GM18870 (cell line): ENCODE measurements at regions not wholly inside any gene's neighbourhood (a gene's known extent, or its start where the extent isn't known, plus 50 kb on each side); places are given as distances from the start of the nearest gene placed in this dataset.
"Not testable (repeated sequence)": the region's sequence is repeated elsewhere in the genome, so short reads cannot be mapped to it uniquely, and the experiment has no call there.

Source experiments
- ATAC-seq: cut with Tn5 transposase; IDR thresholded peaks from one replicate; pipeline ENCODE4 v1.9.1; 2021; ENCODE audit warnings: moderate library complexity; ENCODE audit not compliant: unreplicated experiment

DNA sequence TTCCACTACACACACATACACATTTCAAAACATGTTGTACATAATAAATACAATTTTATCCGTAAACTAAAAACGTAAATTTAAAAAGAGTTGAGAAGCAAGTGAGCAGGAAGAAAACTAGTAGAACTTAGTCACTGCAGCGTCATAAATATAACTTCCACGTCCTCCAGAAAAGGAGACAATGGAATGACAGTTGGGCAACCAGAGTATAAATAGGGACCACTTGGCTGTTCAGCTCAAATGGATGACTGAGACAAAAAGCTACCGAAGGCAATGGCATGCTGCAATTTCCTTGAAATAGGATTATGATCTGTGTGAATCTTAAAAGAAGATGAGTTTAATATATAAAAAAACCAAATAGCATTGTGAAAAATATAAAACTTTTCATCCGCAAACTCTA lies 438.5 kb upstream of the RGMB start:
- no peak for ATAC-seq

DNA sequence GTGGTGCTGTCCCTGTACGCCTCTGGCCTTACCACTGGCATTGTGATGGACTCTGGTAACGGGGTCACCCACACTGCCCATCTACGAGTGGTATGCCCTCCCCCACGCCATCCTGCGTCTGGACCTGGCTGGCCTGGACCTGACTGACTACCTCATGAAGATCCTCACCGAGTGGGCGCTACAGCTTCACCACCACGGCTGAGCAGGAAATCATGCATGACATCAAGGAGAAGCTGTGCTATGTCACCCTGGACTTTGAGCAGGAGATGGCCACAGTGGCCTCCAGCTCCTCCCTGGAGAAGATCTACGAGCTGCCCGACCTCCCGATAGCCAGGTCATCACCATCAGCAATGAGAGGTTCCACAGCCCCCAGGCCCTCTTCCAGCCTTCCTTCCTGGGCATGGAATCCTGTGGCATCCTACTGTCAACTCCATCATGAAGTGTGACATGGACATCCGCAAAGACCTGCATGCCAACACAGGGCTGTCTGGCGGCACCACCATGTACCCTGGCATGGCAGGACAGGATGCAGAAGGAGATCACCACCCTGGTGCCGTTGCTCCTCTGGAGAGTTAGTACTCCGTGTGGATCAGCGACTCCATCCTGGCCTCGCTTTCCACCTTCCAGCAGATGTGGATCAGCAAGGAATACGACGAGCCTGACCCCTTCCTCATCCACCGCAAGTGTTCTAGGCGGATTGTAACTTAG lies 434.2 kb upstream of the RGMB start:
- no peak for ATAC-seq

DNA sequence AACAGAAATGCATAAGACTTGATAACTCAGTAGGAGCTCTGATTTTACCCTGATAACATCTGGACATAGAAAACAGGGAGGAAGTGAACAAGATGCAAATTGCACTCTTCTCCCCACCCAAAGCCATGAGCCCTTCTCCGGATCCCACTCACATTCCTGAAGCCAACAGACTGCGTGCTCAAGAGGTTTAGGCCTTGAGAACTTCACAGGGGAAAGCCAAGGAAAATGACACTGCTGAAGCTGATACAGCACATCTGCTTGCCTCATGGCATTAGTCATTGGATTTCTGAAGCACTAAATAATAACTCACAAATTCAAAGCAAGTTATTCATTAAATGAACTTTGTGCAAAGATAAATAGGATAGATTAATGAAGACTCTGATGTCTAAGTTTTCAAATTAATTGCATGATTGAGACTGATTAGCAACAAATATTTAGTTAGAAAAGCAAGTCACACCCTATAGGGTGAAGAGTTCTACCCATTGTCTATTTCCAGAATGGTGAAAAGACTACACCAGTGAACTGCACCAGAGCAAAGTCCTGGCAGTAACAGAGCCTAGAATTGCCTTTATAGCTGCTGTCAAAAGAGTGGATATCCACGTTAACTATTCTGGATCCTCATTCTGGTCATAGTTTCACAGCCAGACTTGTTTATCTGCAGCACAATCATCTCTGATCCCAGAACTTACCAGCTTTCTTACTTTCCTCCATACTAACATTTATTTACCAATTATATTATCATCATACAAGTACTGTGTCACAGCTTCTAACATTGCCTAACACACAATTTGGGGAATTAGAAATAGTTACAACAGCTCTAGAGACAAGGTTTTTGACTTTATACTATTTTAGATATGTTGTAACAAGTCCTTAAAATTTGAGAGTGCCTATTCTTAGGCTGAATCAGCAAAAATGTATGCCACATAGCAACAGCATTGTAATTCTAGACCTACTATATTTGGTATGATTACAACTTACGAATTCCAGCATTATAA lies 432.1 kb upstream of the RGMB start:
- no peak for ATAC-seq

DNA sequence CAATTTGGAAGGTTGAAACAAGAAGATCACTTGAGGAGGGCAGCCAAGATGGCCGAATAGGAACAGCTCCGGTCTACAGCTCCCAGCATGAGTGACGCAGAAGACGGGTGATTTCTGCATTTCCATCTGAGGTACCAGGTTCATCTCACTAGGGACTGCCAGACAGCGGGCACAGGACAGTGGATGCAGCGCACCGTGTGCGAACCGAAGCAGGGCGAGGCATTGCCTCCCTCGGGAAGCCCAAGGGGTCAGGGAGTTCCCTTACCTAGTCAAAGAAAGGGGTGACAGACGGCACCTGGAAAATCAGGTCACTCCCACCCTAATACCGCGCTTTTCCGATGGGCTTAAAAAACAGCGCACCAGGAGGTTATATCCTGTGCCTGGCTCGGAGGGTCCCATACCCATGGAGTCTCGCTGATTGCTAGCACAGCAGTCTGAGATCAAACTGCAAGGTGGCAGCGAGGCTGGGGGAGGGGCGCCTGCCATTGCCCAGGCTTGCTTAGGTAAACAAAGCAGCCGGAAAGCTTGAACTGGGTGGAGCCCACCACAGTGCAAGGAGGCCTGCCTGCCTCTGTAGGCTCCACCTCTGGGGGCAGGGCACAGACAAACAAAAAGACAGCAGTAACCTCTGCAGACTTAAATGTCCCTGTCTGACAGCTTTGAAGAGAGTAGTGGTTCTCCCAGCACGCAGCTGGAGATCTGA lies 430.4 kb upstream of the RGMB start:
- not testable (repeated sequence) for ATAC-seq

DNA sequence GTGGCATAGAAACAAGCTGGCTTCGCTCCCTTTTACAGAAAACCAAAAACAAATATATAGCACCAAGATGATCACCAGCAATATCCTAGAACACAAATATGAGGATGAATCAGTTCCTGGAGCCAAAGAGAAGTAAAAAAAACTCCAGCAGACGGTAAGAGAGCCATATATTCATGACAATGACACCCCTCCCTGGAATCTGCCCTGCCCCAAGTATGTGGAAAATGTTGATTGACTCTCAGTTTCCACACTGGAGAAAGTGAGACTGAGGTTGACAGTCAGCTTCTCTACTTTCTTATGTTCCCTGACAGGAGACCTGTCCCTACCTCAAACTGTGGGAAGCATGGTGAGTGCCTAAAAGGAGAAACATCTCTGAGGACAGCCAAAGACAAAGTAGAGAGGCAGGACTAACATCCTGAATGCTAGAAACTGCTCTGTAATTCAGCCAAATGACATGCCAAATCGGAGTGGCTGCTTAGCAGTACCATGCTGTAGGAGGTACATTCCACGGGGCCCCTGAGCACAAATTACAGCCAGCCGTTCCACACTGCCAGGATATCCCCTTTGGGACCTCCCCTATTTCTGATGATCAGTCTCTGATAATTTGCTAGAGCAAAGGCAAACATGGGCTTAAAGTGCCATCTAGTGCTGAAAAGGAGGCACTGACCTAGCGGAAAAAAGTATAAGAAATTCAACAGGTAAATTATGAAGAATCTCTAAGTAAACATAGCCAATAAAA lies 424.0 kb upstream of the RGMB start:
- ATAC-seq: no peak

DNA sequence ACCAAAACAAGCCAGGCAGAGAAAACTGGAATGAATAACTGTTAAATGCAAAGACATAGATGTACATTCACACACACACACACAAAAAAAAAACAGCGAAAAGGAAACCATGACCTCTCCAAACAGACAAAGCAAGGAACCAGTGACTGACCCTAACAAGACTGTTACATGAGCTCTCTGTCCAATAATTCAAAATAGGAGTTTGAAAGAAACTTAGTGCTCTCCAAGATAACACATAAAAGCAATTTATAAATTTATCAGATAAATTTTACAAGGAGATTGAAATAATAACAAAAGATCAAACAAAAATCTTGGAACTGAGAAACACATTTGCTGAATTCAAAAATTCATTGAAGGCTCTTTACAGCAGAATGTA lies 423.5 kb upstream of the RGMB start:
- no peak for ATAC-seq

DNA sequence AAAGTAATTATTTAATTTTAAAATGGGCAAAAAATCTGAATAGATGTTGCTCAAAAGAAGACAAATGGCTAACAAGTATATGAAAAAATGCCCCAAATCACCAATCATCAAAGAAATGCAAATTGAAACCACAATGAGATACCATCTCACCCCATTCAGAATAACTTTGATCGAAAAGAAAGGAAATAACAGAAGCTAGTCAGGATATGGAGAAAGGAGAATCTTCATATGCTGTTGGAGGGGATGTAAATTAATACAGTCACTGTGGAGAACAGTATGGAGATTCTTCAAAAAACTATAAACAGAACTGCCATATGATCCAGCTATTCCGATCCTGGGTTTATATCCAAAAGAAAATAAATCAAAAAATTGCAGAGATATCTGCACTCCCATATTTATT lies 418.5 kb upstream of the RGMB start:
- no peak for ATAC-seq

DNA sequence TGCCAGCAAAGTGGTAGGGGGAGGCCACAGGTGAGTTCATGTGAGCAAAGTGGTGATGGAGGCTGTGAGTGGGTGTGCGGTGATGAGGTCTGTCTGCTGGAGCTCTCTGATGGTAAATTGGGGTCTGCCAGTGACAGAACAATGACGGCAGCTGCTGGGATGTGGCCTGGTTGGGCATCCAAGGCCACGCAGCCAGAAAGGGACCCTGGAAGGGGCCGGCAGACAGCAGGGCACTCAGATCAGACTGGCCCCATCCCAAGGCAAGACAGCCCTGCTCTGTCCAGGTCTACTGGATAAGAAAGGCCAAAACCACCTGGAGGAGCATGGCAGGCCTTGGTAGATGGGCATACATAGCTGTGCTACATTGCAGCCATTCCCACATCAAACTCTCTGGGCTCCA lies 412.9 kb upstream of the RGMB start:
- ATAC-seq: no peak

DNA sequence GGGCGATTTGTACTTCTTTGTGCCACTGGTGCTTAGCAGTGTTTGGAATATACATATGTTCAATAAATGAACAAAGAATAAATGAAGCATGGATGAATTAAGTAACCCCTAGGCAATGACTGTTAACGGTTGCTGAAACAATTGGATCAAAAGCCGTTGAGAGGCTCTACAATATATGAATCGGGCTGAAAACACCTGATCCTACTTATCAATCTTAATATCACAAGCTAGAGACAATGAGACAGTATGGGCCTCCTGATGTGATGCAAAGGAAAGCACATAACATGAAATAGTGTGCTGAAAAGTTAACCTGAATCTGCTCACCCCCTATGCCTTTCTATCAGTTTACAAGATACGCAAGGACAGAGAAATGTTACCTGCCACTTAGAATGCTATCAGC lies 410.3 kb upstream of the RGMB start:
- no peak for ATAC-seq

DNA sequence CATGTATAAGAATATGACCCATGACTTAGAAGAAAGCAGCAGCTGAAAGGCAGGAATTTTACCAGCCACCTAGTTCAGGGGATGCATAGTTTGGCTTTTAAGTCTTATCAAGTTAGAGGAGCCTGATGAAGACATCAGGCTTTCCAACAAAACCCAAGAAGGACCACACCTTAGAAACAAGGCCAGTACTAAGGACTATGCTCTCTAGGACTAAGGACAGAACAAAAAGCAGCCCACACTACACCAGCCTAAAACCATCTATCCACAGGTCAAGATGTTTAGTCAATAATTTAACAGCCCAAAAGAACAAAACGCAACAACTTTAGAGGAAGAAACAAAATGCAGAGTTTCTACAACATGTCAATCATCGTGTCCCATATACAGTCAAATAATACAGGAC lies 408.9 kb upstream of the RGMB start:
- ATAC-seq: no peak

DNA sequence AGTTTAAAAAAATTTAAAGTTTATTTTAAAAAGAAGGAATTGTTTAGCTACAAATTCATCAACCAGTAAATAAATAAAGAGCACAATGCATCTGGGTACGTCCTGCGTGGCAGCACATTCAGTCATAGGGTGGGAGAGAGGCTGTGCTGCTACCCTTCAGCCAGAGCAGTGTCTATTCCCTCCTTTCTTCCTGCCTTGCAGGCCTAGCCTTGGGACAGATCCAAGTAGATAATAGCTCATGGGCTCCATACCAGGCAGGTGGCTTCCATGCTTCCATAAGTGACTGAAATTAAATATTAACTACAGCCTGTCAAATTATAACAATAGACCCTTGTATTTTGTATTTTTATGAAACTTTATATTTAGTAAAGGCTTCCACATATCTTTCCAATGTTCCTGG lies 408.3 kb upstream of the RGMB start:
- ATAC-seq: no peak

DNA sequence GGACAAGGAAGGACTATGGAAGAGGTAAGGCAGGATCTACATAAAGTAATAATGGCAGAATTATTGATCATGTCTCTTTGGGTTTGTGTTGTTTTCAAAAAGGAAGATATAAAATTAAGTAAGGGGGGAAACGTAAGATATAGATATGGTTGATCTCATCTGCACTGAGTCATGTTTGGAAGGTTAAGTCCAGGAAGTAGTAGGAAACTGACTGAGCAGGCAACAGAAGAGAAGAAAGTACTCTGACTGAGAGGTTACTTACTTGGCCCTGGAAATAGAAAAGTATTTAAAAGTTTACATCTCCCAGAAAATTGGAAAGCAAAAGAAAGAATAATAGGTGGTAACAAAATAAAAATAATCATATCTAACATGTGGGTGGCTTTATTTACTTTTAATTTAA lies 405.3 kb upstream of the RGMB start:
- no peak for ATAC-seq

DNA sequence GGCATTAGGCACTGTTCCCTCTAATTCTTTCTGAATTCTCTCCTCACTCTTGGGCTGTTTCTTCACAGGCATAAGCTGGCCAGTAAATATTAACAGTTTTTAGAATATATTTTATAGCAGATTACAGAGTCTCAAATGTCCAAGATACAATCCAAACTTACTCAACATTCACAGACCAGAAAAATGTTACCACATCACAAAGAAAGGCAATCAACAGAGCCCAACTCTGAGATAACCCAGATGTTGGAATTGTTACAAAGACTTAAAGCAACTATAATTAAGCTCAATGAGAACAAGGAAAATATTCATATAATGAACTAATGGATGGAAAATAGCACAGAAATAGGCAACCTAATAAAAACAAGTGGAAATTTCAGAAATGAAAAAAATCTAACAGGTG lies 401.1 kb upstream of the RGMB start:
- ATAC-seq: no peak

DNA sequence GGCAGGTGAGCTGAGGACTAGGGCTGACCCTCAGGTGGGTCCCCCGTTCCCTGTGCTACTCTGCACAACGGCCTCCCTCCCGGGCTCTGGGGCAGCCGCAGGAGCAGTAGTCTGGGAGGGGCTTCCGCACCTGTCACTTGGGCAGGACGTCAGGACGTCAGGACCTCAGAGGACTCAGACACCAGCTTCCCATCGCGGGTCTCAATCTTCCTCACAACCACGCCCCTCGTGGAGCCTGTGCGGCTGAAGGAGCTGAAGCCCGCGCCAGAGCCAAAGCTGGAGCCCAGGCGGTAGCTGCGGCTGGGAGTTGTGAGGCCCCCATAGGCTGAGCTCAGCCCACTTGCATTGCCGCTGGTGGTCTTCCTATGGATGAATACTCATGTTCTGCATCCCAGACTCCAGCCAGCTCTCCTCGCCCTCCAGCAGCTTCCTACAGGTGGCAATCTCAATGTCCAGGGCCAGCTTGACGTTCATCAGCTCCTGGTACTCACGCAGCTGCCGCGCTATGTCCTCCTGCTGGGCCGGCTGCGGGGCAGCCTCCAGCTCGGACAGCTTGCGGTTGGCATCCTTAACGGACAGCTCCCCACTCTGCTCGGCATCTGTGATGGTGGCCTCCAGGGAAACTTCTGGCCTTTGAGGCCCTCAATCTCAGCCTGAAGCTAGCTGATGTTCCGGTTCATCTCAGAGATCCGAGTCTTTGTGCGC lies 381.4 kb upstream of the RGMB start:
- no peak for ATAC-seq

DNA sequence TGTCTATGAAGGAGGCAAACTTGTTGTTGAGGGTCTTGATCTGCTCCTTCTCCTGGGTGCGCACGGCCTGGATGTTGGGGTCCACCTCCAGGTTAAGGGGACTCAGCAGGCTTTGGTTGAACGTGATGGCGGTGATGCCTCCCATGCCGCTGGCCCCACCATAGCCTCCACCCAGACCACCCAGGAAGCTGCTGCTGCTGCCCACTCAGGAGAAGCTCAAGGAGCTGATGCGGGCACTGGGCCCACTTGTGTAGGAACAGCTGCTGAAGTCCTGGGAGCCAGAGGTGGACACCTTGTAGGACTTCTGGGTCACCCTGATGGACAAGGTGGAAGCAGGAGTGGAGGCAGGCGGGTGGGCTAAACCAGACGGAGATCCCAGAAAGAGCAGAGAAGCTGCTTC lies 380.3 kb upstream of the RGMB start:
- not testable (repeated sequence) for ATAC-seq

DNA sequence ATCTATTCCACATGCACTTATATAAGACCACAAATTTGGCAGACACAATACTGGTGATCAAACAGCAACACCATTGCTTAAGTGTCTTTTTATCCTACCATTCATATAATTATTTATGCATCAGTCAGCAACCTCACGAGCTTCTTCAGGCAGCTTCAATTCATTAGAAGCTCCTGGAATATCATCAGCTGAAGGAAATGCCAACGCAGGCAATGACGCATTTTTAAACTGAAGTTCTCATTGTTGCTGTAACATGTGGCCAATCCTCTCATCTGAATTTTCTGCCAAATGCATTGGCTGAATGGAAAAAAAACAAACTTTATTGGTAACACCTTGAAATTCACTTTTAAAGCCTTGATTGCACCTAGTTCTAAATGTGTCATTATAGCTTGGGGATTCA lies 376.4 kb upstream of the RGMB start:
- no peak for ATAC-seq

DNA sequence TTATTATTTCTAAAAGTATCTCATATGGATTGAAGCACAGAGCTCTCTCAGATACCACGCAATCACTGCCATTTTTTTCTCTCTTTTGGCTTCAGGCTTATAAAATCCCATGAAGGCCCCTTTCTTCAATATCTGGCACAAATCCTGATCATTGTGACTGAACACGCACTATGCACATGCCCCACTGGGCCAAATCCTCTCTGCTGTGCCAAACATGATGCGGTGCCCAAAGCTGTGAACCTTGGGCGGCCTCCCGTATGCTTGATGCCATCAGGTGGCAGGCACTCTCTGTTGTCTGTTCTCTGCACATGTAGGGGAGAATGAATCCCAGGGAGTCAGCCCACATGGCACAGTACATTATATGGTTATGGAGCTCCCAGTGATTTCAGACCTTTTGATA lies 375.0 kb upstream of the RGMB start:
- no peak for ATAC-seq

DNA sequence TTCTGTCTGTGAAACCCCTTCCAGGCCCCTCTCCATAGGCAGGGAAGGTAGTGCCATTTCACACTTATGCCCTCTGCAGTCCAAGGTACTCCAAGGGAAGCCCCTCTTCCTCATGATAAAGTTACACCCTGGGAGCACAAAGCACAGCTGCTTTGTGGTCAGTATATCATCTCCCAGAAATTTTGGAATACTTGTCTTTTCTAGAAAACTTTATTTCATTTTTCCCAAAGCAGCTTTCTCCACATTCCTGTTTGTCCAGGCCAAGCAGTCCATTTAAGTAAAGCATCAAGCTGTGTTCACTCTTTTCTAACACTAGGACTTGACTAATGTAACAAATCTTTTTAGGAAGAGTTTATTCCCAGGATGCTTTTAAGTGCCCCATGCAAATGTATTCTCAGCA lies 371.8 kb upstream of the RGMB start:
- ATAC-seq: no peak

DNA sequence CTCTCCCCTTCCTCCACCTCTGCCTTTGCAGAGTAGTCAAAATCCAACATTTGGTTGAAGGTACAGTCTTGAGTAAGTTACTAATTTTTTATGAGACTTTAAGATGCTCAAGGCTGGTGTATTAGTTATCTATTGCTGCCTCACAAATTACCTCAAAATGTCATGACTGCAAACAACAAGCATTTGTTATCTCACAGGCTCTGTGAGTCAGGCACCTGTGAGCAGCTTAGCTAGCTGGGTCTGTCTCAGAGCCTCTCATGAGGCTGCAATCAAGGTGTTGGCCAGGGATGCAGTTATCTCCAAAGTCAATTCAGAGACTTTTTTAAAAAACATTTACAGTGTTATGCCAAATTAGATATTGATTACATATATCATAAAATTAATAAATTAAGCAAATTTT lies 371.3 kb upstream of the RGMB start:
- no peak for ATAC-seq

DNA sequence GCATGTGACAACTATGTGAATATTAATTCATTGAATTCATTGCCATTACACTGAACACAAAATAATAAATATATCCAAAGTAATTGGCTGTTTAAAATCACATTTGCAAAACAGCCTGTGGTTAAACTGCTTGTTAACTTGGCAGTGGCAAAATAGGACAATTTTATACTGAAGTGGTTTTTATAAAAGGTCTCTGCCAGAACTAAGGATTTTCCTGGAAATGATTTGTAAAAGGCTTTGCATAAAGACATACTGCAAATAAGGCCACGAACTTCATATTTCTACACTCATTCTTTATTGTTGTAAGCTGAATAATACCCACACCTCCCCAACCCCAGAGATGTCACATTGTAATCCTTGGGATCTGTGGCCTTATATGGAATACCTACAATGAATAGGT lies 370.3 kb upstream of the RGMB start:
- no peak for ATAC-seq
